H9 (cell line): ENCODE measurements at regions not wholly inside any gene's neighbourhood (a gene's known extent, or its start where the extent isn't known, plus 50 kb on each side); places are given as distances from the start of the nearest gene placed in this dataset.

Source experiments
- DNase-seq: peaks from one replicate; pipeline ENCODE4 v3.0.0-alpha.2; 2017
- H2AFZ ChIP-seq: one replicate; pipeline ENCODE4 v1.6.1; 2013; ENCODE audit warnings: mild to moderate bottlenecking, low read length, control low read depth, moderate library complexity
- H2AK5ac ChIP-seq: 2 replicates; pipeline ENCODE4 v1.6.1; 2013; ENCODE audit warnings: low read length, control low read depth, mixed read lengths; ENCODE audit not compliant: insufficient read length
- H2BK120ac ChIP-seq: one replicate; pipeline ENCODE4 v1.6.1; 2013; ENCODE audit warnings: low read depth, mild to moderate bottlenecking, low read length, control low read depth, inconsistent platforms; ENCODE audit not compliant: poor library complexity, severe bottlenecking
- H2BK12ac ChIP-seq: 2 replicates; pipeline ENCODE4 v1.6.1; 2013; ENCODE audit warnings: low read length, control low read depth, mixed read lengths, low read depth; ENCODE audit not compliant: insufficient read length
- H2BK15ac ChIP-seq: 2 replicates; pipeline ENCODE4 v1.6.1; 2013; ENCODE audit warnings: low read depth, low read length, control low read depth
- H2BK20ac ChIP-seq: one replicate; pipeline ENCODE4 v1.6.1; 2013; ENCODE audit warnings: low read depth, mild to moderate bottlenecking, low read length, control low read depth, inconsistent platforms; ENCODE audit not compliant: poor library complexity, severe bottlenecking
- H2BK5ac ChIP-seq: 2 replicates; pipeline ENCODE4 v1.6.1; 2013; ENCODE audit warnings: low read length, control low read depth, mixed read lengths; ENCODE audit not compliant: insufficient read length
- H3K14ac ChIP-seq: 2 replicates; pipeline ENCODE4 v1.6.1; 2013; ENCODE audit warnings: low read length, control low read depth; ENCODE audit not compliant: insufficient read depth
- H3K18ac ChIP-seq: 2 replicates; pipeline ENCODE4 v1.6.1; 2013; ENCODE audit warnings: low read depth, mild to moderate bottlenecking, mixed read lengths, low read length, control low read depth; ENCODE audit not compliant: insufficient read length
- H3K23ac ChIP-seq: 2 replicates; pipeline ENCODE4 v1.6.1; 2013; ENCODE audit warnings: low read length, control low read depth, mixed read lengths, low read depth; ENCODE audit not compliant: insufficient read length
- H3K23me2 ChIP-seq: 2 replicates; pipeline ENCODE4 v1.6.1; 2013; ENCODE audit warnings: low read depth, mild to moderate bottlenecking, mixed read lengths, low read length, control low read depth; ENCODE audit not compliant: insufficient read length, poor library complexity, severe bottlenecking
- H3K27ac ChIP-seq: 2 replicates; pipeline ENCODE4 v1.5.1; 2013; ENCODE audit warnings: low read length, control low read depth, mixed read lengths, low read depth; ENCODE audit not compliant: insufficient read length
- H3K27me3 ChIP-seq: 2 replicates; pipeline ENCODE4 v1.6.1; 2013; ENCODE audit warnings: low read length, control low read depth, inconsistent platforms; ENCODE audit not compliant: insufficient read depth
- H3K4ac ChIP-seq: 2 replicates; pipeline ENCODE4 v1.6.1; 2013; ENCODE audit warnings: low read depth, mild to moderate bottlenecking, control low read depth, inconsistent platforms, low read length, moderate library complexity
- H3K4me1 ChIP-seq: 2 replicates; pipeline ENCODE4 v1.6.1; 2013; ENCODE audit warnings: low read length, control low read depth, inconsistent platforms; ENCODE audit not compliant: insufficient read depth
- H3K4me2 ChIP-seq: 2 replicates; pipeline ENCODE4 v1.6.1; 2013; ENCODE audit warnings: low read length, control low read depth, mixed read lengths; ENCODE audit not compliant: insufficient read length, insufficient read depth
- H3K56ac ChIP-seq: 2 replicates; pipeline ENCODE4 v1.6.1; 2013; ENCODE audit warnings: low read depth, mild to moderate bottlenecking, mixed read lengths, low read length, control low read depth; ENCODE audit not compliant: insufficient read length
- H3K79me1 ChIP-seq: 2 replicates; pipeline ENCODE4 v1.6.1; 2013; ENCODE audit warnings: low read depth, mild to moderate bottlenecking, moderate library complexity, low read length, control low read depth, inconsistent platforms; ENCODE audit not compliant: insufficient read depth, poor library complexity, severe bottlenecking
- H3K79me2 ChIP-seq: 2 replicates; pipeline ENCODE4 v1.6.1; 2013; ENCODE audit warnings: low read length, control low read depth, inconsistent platforms; ENCODE audit not compliant: insufficient read depth
- H3K9ac ChIP-seq: 2 replicates; pipeline ENCODE4 v1.6.1; 2013; ENCODE audit warnings: low read length, control low read depth, mixed read lengths; ENCODE audit not compliant: insufficient read length; ENCODE audit errors: extremely low read depth
- H3K9me3 ChIP-seq: one replicate; pipeline ENCODE4 v1.6.1; 2013; ENCODE audit warnings: low read depth, low read length, inconsistent platforms; ENCODE audit not compliant: control insufficient read depth
- H3T11ph ChIP-seq: one replicate; pipeline ENCODE4 v1.6.1; 2013; ENCODE audit warnings: mild to moderate bottlenecking, low read length, control low read depth, inconsistent platforms
- H4K20me1 ChIP-seq: one replicate; pipeline ENCODE4 v1.6.1; 2013; ENCODE audit not compliant: control insufficient read depth, insufficient read length, insufficient read depth
- H4K5ac ChIP-seq: 2 replicates; pipeline ENCODE4 v1.6.1; 2013; ENCODE audit warnings: low read depth, mild to moderate bottlenecking, mixed read lengths, low read length, control low read depth; ENCODE audit not compliant: insufficient read length
- H4K8ac ChIP-seq: replicated peaks from 2 replicates; pipeline ENCODE4 v1.6.1; 2013; ENCODE audit warnings: low read length, control low read depth, mixed read lengths, low read depth; ENCODE audit not compliant: insufficient read length
- H4K91ac ChIP-seq: 2 replicates; pipeline ENCODE4 v1.6.1; 2013; ENCODE audit warnings: low read depth, mild to moderate bottlenecking, moderate library complexity, mixed read lengths, low read length, control low read depth; ENCODE audit not compliant: insufficient read length
- H3K27ac Mint-ChIP-seq, 3 experiments: 2 replicates in 2 of 3; 3 replicates in 1 of 3; pipeline ENCODE4 v1.8.0; 2020 to 2021; ENCODE audit warnings: mixed read lengths in 3 of 3, mild to moderate bottlenecking in 1 of 3, moderate library complexity in 1 of 3
- H3K27me3 Mint-ChIP-seq: 2 replicates; pipeline ENCODE4 v1.8.0; 2021; ENCODE audit warnings: low read depth, mild to moderate bottlenecking, moderate library complexity, mixed read lengths
- H3K36me3 Mint-ChIP-seq, 3 experiments: 2 replicates in 2 of 3; 3 replicates in 1 of 3; pipeline ENCODE4 v1.8.0; 2020 to 2021; ENCODE audit warnings: low read depth in 3 of 3, mixed read lengths in 3 of 3; ENCODE audit not compliant: insufficient read depth in 1 of 3
- H3K4me1 Mint-ChIP-seq, 2 experiments: 2 replicates each; pipeline ENCODE4 v1.8.0; 2020; ENCODE audit warnings: mixed read lengths in 2 of 2
- H3K4me3 Mint-ChIP-seq, 2 experiments: 2 replicates in 1 of 2; 3 replicates in 1 of 2; pipeline ENCODE4 v1.8.0; 2020 to 2021; ENCODE audit warnings: mild to moderate bottlenecking in 2 of 2, mixed read lengths in 2 of 2, moderate library complexity in 1 of 2
- H3K9me3 Mint-ChIP-seq, 2 experiments: 2 replicates in 1 of 2; 3 replicates in 1 of 2; pipeline ENCODE4 v1.8.0; 2020; ENCODE audit warnings: mild to moderate bottlenecking in 2 of 2, mixed read lengths in 2 of 2, moderate library complexity in 1 of 2
- CTCF ChIP-seq: fragments of 200-600 bp; sonication (generic); conservative IDR thresholded peaks from 3 replicates; pipeline ENCODE4 v1.8.0; 2021; ENCODE audit warnings: antibody characterized with exemption, mild to moderate bottlenecking
- WGBS: extraction: QIAGEN DNeasy Blood & Tissue Kit; methylation state at CpG from one replicate; pipeline ENCODE4 v1.1.7; 2013; ENCODE audit warnings: missing lambda C conversion rate, low lambda C conversion rate, mixed read lengths; ENCODE audit not compliant: insufficient read length; ENCODE audit errors: extremely low coverage; 5-methylcytosine and 5-hydroxymethylcytosine counted together

- Histone ChIP-seq H2AFZ (no peak overlapping the region), H2BK120ac (no peak overlapping the region), H3K56ac (no peak overlapping the region), H3K4me2 (no peak overlapping the region), H4K5ac (no peak overlapping the region), H2AK5ac (no peak overlapping the region), H4K91ac (no peak overlapping the region), H3K27ac (no peak overlapping the region), H3K23ac (no peak overlapping the region), H3K9me3 (no peaks in the 10 kb centered on the region), H3K23me2 (no peaks in the 10 kb centered on the region), H3K79me1 (no peaks in the 10 kb centered on the region), H3K14ac (no peak overlapping the region), H2BK20ac (no peak overlapping the region), H3K18ac (no peak overlapping the region), H3K4ac (no peak overlapping the region), H3T11ph (no peak overlapping the region), H4K8ac (no peak overlapping the region), H3K4me1 (no peaks in the 10 kb centered on the region), H3K9ac (no peak overlapping the region), H3K27me3 (no peaks in the 10 kb centered on the region), H3K79me2 (no peaks in the 10 kb centered on the region), H2BK5ac (no peak overlapping the region), H2BK15ac (no peak overlapping the region), H4K20me1 (no peaks in the 10 kb centered on the region), H2BK12ac (no peak overlapping the region)
- Mint-ChIP-seq H3K27ac (no peak overlapping the region), H3K4me3 (no peak overlapping the region), H3K9me3 (peaks cover 0 to 2% of the 10 kb centered on the region in 2 experiments; a peak in 1 of 5 replicates), H3K27me3 (no peaks in the 10 kb centered on the region; the same call in 1 of the 2 replicates), H3K36me3 (no peaks in the 10 kb centered on the region), H3K4me1 (no peaks in the 10 kb centered on the region)
- no CpG with 5 or more reads among the region's 1 CpG for WGBS
- no peak for DNase-seq
- no peak for TF ChIP-seq CTCF
Observed at GRCh38 chr10:61541960-61542359, 88.8 kb upstream of the TMEM26 start.
